ENCODE measurements at regions not wholly inside any gene's neighbourhood (a gene's known extent, or its start where the extent isn't known, plus 50 kb on each side); places are given as distances from the start of the nearest gene placed in this dataset.

- TF ChIP-seq, protein P1, sequence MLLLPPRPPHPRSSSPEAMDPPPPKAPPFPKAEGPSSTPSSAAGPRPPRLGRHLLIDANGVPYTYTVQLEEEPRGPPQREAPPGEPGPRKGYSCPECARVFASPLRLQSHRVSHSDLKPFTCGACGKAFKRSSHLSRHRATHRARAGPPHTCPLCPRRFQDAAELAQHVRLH (CRISPR knock-in tag; IDR thresholded peaks at IDR 0.05; ENCODE audit: borderline replicate concordance, low read depth), result no peak
- no peak for TF ChIP-seq CBFB (CRISPR knock-in tag; IDR thresholded peaks at IDR 0.05)
- no peak for TF ChIP-seq GATA4 (IDR thresholded peaks at IDR 0.05; ENCODE audit: borderline replicate concordance, low read depth)
- no peak for TF ChIP-seq ZBTB42 (CRISPR knock-in tag; IDR thresholded peaks at IDR 0.05)
- no peak for TF ChIP-seq ZNF543 (CRISPR knock-in tag; IDR thresholded peaks at IDR 0.05)
- TF ChIP-seq FOXP1 (IDR thresholded peaks at IDR 0.05), result no peak
- TF ChIP-seq FOXP1 (CRISPR knock-in tag; IDR thresholded peaks at IDR 0.05), result no peak
- TF ChIP-seq MBNL3 (CRISPR knock-in tag; conservative IDR thresholded peaks at IDR 0.05), result no peak
- TF ChIP-seq, protein P2, sequence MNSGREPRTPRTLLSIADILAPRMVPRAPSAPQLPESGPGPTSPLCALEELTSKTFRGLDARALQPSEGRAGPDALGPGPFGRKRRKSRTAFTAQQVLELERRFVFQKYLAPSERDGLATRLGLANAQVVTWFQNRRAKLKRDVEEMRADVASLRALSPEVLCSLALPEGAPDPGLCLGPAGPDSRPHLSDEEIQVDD (CRISPR knock-in tag; IDR thresholded peaks at IDR 0.05; ENCODE audit: borderline replicate concordance), result no peak
- no peak for TF ChIP-seq NFIB (CRISPR knock-in tag; IDR thresholded peaks at IDR 0.05; ENCODE audit: borderline replicate concordance)
- TF ChIP-seq ZNF724P (CRISPR knock-in tag; IDR thresholded peaks at IDR 0.05; ENCODE audit: borderline replicate concordance), result no peak
- TF ChIP-seq ZNF558 (CRISPR knock-in tag; IDR thresholded peaks at IDR 0.05; ENCODE audit: borderline replicate concordance), result no peak
- TF ChIP-seq JUND (CRISPR knock-in tag; IDR thresholded peaks at IDR 0.05), result no peak
- no peak for TF ChIP-seq MAFG (CRISPR knock-in tag; IDR thresholded peaks at IDR 0.05)
- TF ChIP-seq, protein P3, sequence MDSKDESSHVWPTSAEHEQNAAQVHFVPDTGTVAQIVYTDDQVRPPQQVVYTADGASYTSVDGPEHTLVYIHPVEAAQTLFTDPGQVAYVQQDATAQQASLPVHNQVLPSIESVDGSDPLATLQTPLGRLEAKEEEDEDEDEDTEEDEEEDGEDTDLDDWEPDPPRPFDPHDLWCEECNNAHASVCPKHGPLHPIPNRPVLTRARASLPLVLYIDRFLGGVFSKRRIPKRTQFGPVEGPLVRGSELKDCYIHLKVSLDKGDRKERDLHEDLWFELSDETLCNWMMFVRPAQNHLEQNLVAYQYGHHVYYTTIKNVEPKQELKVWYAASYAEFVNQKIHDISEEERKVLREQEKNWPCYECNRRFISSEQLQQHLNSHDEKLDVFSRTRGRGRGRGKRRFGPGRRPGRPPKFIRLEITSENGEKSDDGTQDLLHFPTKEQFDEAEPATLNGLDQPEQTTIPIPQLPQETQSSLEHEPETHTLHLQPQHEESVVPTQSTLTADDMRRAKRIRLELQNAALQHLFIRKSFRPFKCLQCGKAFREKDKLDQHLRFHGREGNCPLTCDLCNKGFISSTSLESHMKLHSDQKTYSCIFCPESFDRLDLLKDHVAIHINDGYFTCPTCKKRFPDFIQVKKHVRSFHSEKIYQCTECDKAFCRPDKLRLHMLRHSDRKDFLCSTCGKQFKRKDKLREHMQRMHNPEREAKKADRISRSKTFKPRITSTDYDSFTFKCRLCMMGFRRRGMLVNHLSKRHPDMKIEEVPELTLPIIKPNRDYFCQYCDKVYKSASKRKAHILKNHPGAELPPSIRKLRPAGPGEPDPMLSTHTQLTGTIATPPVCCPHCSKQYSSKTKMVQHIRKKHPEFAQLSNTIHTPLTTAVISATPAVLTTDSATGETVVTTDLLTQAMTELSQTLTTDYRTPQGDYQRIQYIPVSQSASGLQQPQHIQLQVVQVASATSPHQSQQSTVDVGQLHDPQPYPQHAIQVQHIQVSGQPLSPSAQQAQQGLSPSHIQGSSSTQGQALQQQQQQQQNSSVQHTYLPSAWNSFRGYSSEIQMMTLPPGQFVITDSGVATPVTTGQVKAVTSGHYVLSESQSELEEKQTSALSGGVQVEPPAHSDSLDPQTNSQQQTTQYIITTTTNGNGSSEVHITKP (CRISPR knock-in tag; IDR thresholded peaks at IDR 0.05; ENCODE audit: low read depth), result no peak
- TF ChIP-seq POLR2G (IDR thresholded peaks at IDR 0.05; ENCODE audit: low read depth, low read length), result no peak
- no peak for TF ChIP-seq KLF9 (CRISPR knock-in tag; IDR thresholded peaks at IDR 0.05; ENCODE audit: low read depth)
- TF ChIP-seq TFE3 (CRISPR knock-in tag; IDR thresholded peaks at IDR 0.05), result no peak
- TF ChIP-seq TSC22D2 (CRISPR knock-in tag; IDR thresholded peaks at IDR 0.05; ENCODE audit: borderline replicate concordance), result no peak
- TF ChIP-seq NAIF1 (CRISPR knock-in tag; IDR thresholded peaks at IDR 0.05; ENCODE audit: borderline replicate concordance), result no peak
- TF ChIP-seq ZNF549 (CRISPR knock-in tag; IDR thresholded peaks at IDR 0.05), result no peak
- no peak for TF ChIP-seq ZNF562 (CRISPR knock-in tag; IDR thresholded peaks at IDR 0.05; ENCODE audit: borderline replicate concordance)
These were observed 56.4 kb upstream of the ARRDC4 start (continued) for GRCh38 chr15:97903971-97904572.

Measured in HepG2 (cell line).